WTC11 (cell line): ENCODE measurements at regions not wholly inside any gene's neighbourhood (a gene's known extent, or its start where the extent isn't known, plus 50 kb on each side); places are given as distances from the start of the nearest gene placed in this dataset.

Experiments used
- ATAC-seq: fragments of 200-7000 bp; cut with Tn5 transposase; 2 replicates; pipeline ENCODE4 v1.10.0; 2021; ENCODE audit warnings: mild to moderate bottlenecking, moderate library complexity
- CTCF ChIA-PET: fragments of 300-600 bp; sonication (Branson Sonifier 250); formaldehyde crosslinking; loops from one replicate; lab custom pipeline; 2021; ENCODE audit warnings: antibody characterized with exemption; lab: Charles Lee
- POLR2A ChIA-PET: fragments of 350-600 bp; sonication (Branson Sonifier 250); formaldehyde crosslinking; loops from one replicate; lab custom pipeline; 2021; ENCODE audit warnings: antibody characterized with exemption; lab: Charles Lee
- DNase-seq: peaks from one replicate; pipeline ENCODE4 v3.0.0; 2021; ENCODE audit warnings: low spot score
- H3K27ac Mint-ChIP-seq: 2 replicates; pipeline ENCODE4 v1.8.0; 2021; ENCODE audit warnings: mixed read lengths
- H3K27me3 Mint-ChIP-seq: 2 replicates; pipeline ENCODE4 v1.8.0; 2021; ENCODE audit warnings: low read depth, mild to moderate bottlenecking, moderate library complexity, mixed read lengths
- H3K36me3 Mint-ChIP-seq: 2 replicates; pipeline ENCODE4 v1.8.0; 2021; ENCODE audit warnings: mixed read lengths
- H3K4me1 Mint-ChIP-seq: 2 replicates; pipeline ENCODE4 v1.8.0; 2022; ENCODE audit warnings: mixed read lengths
- H3K4me3 Mint-ChIP-seq: 2 replicates; pipeline ENCODE4 v1.8.0; 2021; ENCODE audit warnings: mild to moderate bottlenecking, moderate library complexity, mixed read lengths
- H3K9me3 Mint-ChIP-seq: 2 replicates; pipeline ENCODE4 v1.8.0; 2021; ENCODE audit warnings: mixed read lengths
- ATF6 ChIP-seq: sonication (generic); formaldehyde crosslinking; IDR thresholded peaks from 2 replicates; pipeline ENCODE4 v1.8.1; 2023; ENCODE audit warnings: mild to moderate bottlenecking, missing genetic modification reagents
- CBFB ChIP-seq: sonication (generic); formaldehyde crosslinking; IDR thresholded peaks from 2 replicates; pipeline ENCODE4 v1.8.1; 2022; ENCODE audit warnings: mild to moderate bottlenecking, low read depth, missing genetic modification reagents
- CREM ChIP-seq: sonication (generic); formaldehyde crosslinking; IDR thresholded peaks from 2 replicates; pipeline ENCODE4 v1.8.1; 2022; ENCODE audit warnings: mild to moderate bottlenecking, missing genetic modification reagents, moderate library complexity
- CTCF ChIP-seq: fragments of 200-600 bp; IDR thresholded peaks from 2 replicates; pipeline ENCODE4 v1.8.0; 2022; ENCODE audit warnings: antibody characterized with exemption
- EMX1 ChIP-seq: fragments of 250-450 bp; sonication (Bioruptor Pico); IDR thresholded peaks from 2 replicates; pipeline ENCODE4 v1.8.0; 2021; ENCODE audit warnings: mild to moderate bottlenecking
- FOXP1 ChIP-seq: sonication (generic); formaldehyde crosslinking; IDR thresholded peaks from 2 replicates; pipeline ENCODE4 v1.8.0; 2022; ENCODE audit warnings: missing genetic modification reagents, mild to moderate bottlenecking, moderate library complexity, borderline replicate concordance
- GABPB1 ChIP-seq: sonication (generic); formaldehyde crosslinking; IDR thresholded peaks from 2 replicates; pipeline ENCODE4 v1.8.1; 2023; ENCODE audit warnings: mild to moderate bottlenecking, missing genetic modification reagents
- JAZF1 ChIP-seq: fragments of 250-450 bp; sonication (Bioruptor Pico); IDR thresholded peaks from 2 replicates; pipeline ENCODE4 v1.9.0; 2021; ENCODE audit warnings: moderate library complexity, mild to moderate bottlenecking, inconsistent platforms
- MLX ChIP-seq: sonication (generic); formaldehyde crosslinking; IDR thresholded peaks from 2 replicates; pipeline ENCODE4 v1.8.1; 2023; ENCODE audit warnings: mild to moderate bottlenecking, missing genetic modification reagents, moderate library complexity
- NR1H2 ChIP-seq: sonication (generic); formaldehyde crosslinking; IDR thresholded peaks from 2 replicates; pipeline ENCODE4 v1.9.0; 2021; ENCODE audit warnings: mild to moderate bottlenecking, moderate library complexity, missing genetic modification reagents
- PRRX2 ChIP-seq: fragments of 250-450 bp; sonication (Bioruptor Pico); IDR thresholded peaks from 2 replicates; pipeline ENCODE4 v1.8.0; 2021; ENCODE audit warnings: mild to moderate bottlenecking
- SP1 ChIP-seq: sonication (generic); formaldehyde crosslinking; conservative IDR thresholded peaks from 2 replicates; pipeline ENCODE4 v1.8.1; 2022; ENCODE audit warnings: missing genetic modification reagents
- TEAD4 ChIP-seq: sonication (generic); formaldehyde crosslinking; IDR thresholded peaks from 2 replicates; pipeline ENCODE4 v1.8.0; 2022; ENCODE audit warnings: mild to moderate bottlenecking, missing genetic modification reagents
- ZNF138 ChIP-seq: sonication (generic); formaldehyde crosslinking; conservative IDR thresholded peaks from 2 replicates; pipeline ENCODE4 v1.8.1; 2022; ENCODE audit warnings: mild to moderate bottlenecking, moderate library complexity, missing genetic modification reagents
- ZNF232 ChIP-seq: sonication (generic); formaldehyde crosslinking; IDR thresholded peaks from 2 replicates; pipeline ENCODE4 v1.8.0; 2022; ENCODE audit warnings: mild to moderate bottlenecking, missing genetic modification reagents
- ZNF416 ChIP-seq: fragments of 250-450 bp; sonication (Bioruptor Pico); IDR thresholded peaks from 2 replicates; pipeline ENCODE4 v1.9.0; 2021; ENCODE audit warnings: mild to moderate bottlenecking, inconsistent platforms
- ZNF423 ChIP-seq: fragments of 250-450 bp; sonication (Bioruptor Pico); IDR thresholded peaks from 2 replicates; pipeline ENCODE4 v2.1.2; 2022; ENCODE audit warnings: mild to moderate bottlenecking, moderate library complexity
- ZNF425 ChIP-seq: fragments of 250-450 bp; sonication (Bioruptor Pico); conservative IDR thresholded peaks from 2 replicates; pipeline ENCODE4 v1.9.0; 2021; ENCODE audit warnings: mild to moderate bottlenecking
- TF ChIP-seq, protein P1 (sequence below): sonication (generic); formaldehyde crosslinking; IDR thresholded peaks from 2 replicates; pipeline ENCODE4 v1.8.0; 2022; ENCODE audit warnings: mild to moderate bottlenecking, missing genetic modification reagents

GRCh38 chr13:80448725-80449124 is 107.8 kb upstream of the SPRY2 start:
- H3K36me3 Mint-ChIP-seq = no peaks in the 10 kb centered on the region
- H3K4me1 Mint-ChIP-seq = peaks cover 11% of the 10 kb centered on the region
- DNase-seq (no peak), ATAC-seq (no peak)
- no peaks in the 10 kb centered on the region for H3K27me3 Mint-ChIP-seq
- CTCF ChIA-PET = no interaction called here
- POLR2A ChIA-PET = no interaction called here
- H3K9me3 Mint-ChIP-seq = no peaks in the 10 kb centered on the region; the same call in 1 of the 2 replicates
- TF ChIP-seq ZNF416 = no peak
- no peak for TF ChIP-seq ATF6 (CRISPR knock-in tag)
- TF ChIP-seq CBFB (CRISPR knock-in tag) = no peak
- TF ChIP-seq SP1 = no peak
- no peak for TF ChIP-seq CTCF
- TF ChIP-seq JAZF1 = no peak
- no peak for TF ChIP-seq NR1H2 (CRISPR knock-in tag)
- no peak for TF ChIP-seq ZNF232 (CRISPR knock-in tag)
- no peak for TF ChIP-seq ZNF138
- TF ChIP-seq CREM (CRISPR knock-in tag) = no peak
- TF ChIP-seq GABPB1 (CRISPR knock-in tag) = no peak
- no peak for TF ChIP-seq ZNF425 (CRISPR knock-in tag)
- no peak for TF ChIP-seq TEAD4 (CRISPR knock-in tag)
- TF ChIP-seq MLX (CRISPR knock-in tag) = no peak
- no peak for TF ChIP-seq EMX1 (CRISPR knock-in tag)
- TF ChIP-seq, protein P1, sequence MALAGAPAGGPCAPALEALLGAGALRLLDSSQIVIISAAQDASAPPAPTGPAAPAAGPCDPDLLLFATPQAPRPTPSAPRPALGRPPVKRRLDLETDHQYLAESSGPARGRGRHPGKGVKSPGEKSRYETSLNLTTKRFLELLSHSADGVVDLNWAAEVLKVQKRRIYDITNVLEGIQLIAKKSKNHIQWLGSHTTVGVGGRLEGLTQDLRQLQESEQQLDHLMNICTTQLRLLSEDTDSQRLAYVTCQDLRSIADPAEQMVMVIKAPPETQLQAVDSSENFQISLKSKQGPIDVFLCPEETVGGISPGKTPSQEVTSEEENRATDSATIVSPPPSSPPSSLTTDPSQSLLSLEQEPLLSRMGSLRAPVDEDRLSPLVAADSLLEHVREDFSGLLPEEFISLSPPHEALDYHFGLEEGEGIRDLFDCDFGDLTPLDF (CRISPR knock-in tag) = no peak
- TF ChIP-seq ZNF423 (CRISPR knock-in tag) = no peak
- H3K4me3 Mint-ChIP-seq = no peak overlapping the region
- H3K27ac Mint-ChIP-seq = no peak overlapping the region

DNA sequence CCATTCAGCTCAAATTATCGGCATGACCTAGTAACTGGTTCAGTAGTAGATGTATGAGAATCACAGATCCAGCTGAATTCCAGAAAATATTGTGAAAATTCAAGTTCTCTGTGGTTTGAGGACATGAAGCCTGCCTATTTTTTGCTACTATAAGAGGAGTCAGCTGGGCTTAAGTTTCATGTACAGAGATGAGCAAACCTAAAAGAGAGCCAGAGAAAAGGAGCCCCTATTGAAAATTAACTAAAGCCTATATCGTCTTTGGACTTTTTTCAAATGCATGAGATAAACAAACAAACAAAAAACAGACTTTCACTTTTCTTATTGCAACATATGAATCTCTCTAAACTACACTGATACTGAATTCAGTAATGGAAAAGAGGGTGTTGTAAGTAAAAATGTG is 106.8 kb upstream of the SPRY2 start:
- no peak for ATAC-seq
- ChIA-PET CTCF (no interaction called here), POLR2A (no interaction called here)
- Mint-ChIP-seq H3K4me3 (no peak overlapping the region), H3K27ac (no peak overlapping the region), H3K4me1 (peaks cover 21% of the 10 kb centered on the region), H3K27me3 (no peaks in the 10 kb centered on the region), H3K36me3 (no peaks in the 10 kb centered on the region), H3K9me3 (no peaks in the 10 kb centered on the region; the same call in 1 of the 2 replicates)
- TF ChIP-seq PRRX2 (CRISPR knock-in tag) (no peak), FOXP1 (no peak), NR1H2 (CRISPR knock-in tag) (no peak), CREM (CRISPR knock-in tag) (no peak)
- no peak for DNase-seq
